GM21825 (cell line): ENCODE measurements at regions not wholly inside any gene's neighbourhood (a gene's known extent, or its start where the extent isn't known, plus 50 kb on each side); places are given as distances from the start of the nearest gene placed in this dataset.

Source experiments
- ATAC-seq: cut with Tn5 transposase; IDR thresholded peaks from one replicate; pipeline ENCODE4 v1.9.1; 2021; ENCODE audit warnings: mild to moderate bottlenecking, moderate library complexity; ENCODE audit not compliant: unreplicated experiment

DNA sequence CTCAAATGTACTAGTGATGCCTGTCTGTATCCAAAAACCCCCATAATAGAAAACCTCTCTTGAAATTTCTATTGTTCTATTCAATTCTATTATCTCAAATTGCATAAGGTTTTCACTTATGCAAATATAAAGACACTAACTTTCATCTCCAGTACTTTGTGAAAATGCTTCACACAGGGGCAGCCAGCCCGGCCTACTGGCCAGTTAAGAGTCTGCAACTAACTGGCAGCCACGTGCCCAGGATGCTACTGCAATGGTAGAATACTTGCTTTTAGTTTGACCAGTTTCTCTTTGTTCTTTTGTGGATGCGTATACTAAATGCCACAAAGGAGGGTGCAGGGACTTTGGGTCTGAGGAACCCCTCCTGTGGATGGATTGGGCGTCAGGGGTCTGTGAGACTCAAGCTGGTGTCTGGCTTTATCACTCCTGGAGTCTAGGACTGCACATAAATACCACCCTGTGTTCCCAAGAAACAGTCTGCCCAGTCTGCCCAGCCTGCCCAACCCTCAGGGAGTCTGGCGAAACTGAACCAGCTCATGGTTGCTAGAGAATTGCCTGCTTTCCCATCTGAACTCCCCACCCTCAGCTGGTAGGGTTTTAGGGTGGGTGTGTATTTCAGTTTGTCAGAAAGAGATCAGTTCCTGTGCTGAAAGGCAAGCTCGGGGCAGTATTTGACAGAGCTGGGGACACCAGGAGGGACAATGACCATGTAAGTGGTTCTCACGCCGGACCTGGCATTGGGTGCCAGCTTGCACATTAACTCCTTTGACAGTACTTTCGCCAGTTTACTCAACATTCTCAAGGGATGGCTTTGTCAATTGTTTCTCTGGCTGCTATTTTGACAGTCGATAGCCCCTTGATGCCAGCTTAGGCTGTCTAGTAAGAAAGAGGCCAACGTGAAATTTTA is 558.2 kb upstream of the JAG1 start:
- ATAC-seq: no peak

- no peak for ATAC-seq
Observed at GRCh38 chr20:11232896-11233295, 559.1 kb upstream of the JAG1 start.

- no peak for ATAC-seq
Observed at GRCh38 chr20:11234181-11234580, 560.4 kb upstream of the JAG1 start.

GRCh38 chr20:11234608-11235007 is 560.8 kb upstream of the JAG1 start:
- no peak for ATAC-seq

- ATAC-seq: no peak
Observed at GRCh38 chr20:11235058-11235457, 561.3 kb upstream of the JAG1 start.

DNA sequence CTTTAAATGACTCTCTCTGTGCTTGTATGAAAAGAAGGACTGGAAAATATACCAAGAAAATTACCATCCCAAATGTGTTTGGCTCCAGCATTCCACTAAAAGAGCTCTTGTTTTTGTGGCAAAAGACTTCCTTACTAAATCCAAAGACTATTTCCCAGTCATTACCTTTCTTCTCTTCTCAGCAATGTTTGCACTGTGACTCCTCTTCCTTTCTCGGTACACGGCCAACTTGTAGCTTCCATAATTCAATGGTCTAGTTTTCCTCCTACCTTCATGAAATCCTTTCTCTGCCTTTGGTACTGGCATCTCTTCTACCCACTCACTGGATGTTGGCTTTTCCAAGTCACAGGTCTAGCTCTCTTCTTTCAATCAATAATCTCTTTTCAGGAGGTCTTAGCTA is 568.5 kb upstream of the JAG1 start:
- ATAC-seq: no peak

DNA sequence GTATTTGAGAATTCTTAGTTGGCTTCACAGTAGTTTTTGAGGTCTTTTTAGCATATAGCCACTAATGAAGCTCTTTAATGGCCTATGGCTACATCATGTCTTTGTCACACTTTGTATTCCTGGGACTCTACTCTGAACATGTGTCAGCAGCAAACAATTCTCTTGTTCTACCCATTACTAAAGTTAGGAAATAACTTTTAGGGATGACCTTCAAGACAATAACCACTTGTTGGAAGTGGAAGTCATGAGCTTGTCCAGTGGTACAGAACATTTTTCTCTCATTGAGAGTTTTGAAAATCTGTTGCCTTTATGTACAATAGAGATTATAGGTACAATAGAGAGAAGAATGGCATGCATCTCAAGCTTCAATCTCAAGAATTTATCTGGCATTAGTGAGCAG is 571.6 kb upstream of the JAG1 start:
- ATAC-seq: no peak

GRCh38 chr20:11246251-11246775 is 572.5 kb upstream of the JAG1 start:
- ATAC-seq: no peak

DNA sequence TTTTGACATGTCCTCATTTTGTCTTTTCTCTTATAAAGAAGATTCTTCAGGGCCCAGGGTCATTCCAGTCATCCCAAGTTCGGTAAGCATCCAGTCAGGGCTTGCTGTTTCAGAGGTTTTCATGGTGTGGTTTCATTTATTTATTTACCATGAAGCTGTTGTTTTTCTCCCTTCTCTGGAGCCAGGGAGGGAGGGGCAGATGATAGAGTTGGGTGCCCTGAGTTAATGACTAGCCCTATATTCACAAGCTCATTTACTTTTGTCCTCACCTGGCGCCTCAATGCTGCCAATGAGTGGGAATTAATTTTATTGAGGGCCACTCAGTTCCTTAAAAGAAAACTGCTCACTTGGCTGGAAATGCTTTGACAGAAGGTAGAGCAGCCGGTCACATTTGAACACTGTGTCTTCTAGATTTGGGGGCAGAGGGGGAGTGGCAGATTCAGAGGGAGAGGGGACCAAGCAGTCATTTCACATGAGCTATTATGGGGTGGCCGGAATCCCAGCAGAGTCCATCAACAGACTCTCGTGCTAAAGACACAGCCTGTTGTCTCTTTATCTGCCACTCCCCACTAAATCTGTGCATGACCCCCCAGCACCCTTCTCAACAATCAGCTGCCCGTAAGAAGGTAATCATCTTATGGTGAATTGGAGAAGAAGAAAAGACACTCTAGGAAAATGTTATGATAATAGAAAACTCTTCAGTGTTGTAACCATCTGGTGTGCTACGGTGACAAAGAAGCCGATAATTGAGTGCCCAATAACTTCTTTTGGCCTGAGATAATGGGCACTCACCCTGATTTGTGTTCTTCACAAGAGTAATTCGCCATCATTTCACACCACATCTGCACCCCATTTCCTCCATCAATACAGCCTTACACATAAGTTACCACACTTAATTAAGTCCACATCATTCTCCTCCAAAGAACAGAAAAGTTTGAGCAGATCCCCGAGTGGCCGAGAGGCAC is 573.5 kb upstream of the JAG1 start:
- ATAC-seq: no peak

GRCh38 chr20:11248011-11248409 is 574.2 kb upstream of the JAG1 start:
- ATAC-seq: no peak

GRCh38 chr20:11248687-11249638 is 575.2 kb upstream of the JAG1 start:
- no peak for ATAC-seq

GRCh38 chr20:11249683-11250082 is 575.9 kb upstream of the JAG1 start:
- no peak for ATAC-seq

DNA sequence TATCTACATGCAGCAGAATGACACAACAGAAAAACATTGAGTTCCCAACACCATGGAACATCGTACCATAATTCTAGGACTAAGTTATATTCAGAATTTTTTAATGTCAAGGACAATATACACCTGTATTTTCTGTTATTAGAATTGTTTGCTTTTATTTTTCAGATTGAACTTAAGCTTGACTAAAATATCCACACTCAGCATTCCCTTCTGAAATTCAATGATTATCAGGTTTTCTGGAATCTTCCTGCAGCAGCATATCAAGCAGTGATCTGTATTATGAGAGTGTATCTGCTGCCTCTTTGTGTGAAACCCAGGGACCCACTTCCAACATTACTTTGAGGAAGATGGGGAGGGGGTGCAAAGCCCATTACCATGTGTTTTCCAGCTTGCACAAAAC is 578.6 kb upstream of the JAG1 start:
- no peak for ATAC-seq

GRCh38 chr20:11255455-11255854 is 581.7 kb upstream of the JAG1 start:
- ATAC-seq: no peak

GRCh38 chr20:11255860-11256259 is 582.1 kb upstream of the JAG1 start:
- ATAC-seq: no peak

DNA sequence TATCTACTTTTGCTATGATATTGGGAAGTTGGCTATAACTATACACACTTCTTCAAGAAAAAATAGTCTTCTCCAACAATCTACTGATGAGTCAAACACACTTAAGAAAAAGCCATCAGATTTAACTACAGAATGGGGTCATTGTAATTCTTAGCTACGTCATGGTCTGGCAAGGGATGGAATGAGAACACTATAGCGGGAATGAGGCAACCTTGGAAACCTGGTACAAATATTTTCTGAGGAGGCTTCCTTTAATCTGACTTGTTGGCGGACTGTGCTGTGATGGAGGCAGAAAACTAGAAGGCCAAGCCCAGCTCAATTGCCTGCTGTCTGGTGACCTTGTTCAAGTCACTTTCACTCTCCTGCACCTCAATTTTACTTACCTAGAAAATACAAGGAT is 586.8 kb upstream of the JAG1 start:
- no peak for ATAC-seq

GRCh38 chr20:11261533-11262000 is 587.8 kb upstream of the JAG1 start:
- ATAC-seq: no peak

GRCh38 chr20:11266571-11266970 is 592.8 kb upstream of the JAG1 start:
- no peak for ATAC-seq

DNA sequence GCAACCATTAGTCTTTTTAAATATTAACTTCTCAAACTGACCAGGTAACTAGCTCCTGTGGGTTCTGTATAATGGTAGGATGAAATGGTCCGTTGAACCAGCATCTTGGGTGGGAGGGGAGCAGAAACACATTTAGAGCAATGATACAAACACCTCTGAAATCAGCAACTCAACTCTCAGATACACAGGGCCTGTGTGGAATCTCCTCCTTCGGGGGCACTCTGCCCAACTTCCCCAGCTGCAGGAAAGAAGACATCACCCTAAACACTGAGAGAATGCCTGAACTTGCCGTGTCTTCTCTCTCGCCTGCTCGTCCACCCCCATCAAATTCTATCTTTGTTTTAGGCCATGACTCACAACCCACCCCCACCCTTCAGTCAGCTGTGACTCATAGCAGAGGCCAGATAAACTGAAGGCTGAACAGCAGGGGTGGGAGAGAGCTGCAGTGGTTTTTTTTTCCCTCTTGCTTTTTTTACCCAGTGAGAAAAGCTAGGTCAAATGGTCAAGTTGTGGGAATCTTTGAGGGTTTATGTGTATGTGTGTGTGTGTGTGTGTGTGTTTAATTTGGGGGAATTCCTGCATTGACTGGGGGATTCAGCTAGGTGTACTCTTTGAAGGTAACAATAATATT is 593.4 kb upstream of the JAG1 start:
- no peak for ATAC-seq
